Small intestine (tissue), 7 donors: ENCODE measurements at regions not wholly inside any gene's neighbourhood (a gene's known extent, or its start where the extent isn't known, plus 50 kb on each side); places are given as distances from the start of the nearest gene placed in this dataset.

Source experiments
- DNase-seq, 2 donors: peaks; one replicate each; pipeline versions ENCODE4 v3.0.0 to v3.0.0-alpha.2; 2013
- FAIRE-seq: peaks from 2 replicates; lab custom pipeline; 2012; peaks lifted over from hg19 to GRCh38; lab: Jason Lieb, UNC
- H3K27ac ChIP-seq, 3 donors: one replicate each; pipeline ENCODE4 v1.5.1; 2013; ENCODE audit warnings: low read length in 2 of 3, mild to moderate bottlenecking in 2 of 3, control low read depth in 1 of 3, inconsistent platforms in 1 of 3, low read depth in 1 of 3, moderate library complexity in 1 of 3
- H3K27me3 ChIP-seq, 3 donors: one replicate each; pipeline ENCODE4 v1.6.1; 2013; ENCODE audit warnings: low read length in 3 of 3, inconsistent platforms in 1 of 3; ENCODE audit not compliant: control insufficient read depth in 3 of 3, insufficient read depth in 3 of 3
- H3K36me3 ChIP-seq, 3 donors: one replicate each; pipeline ENCODE4 v1.6.1; 2013; ENCODE audit warnings: low read length in 3 of 3, inconsistent platforms in 1 of 3, low read depth in 1 of 3, mild to moderate bottlenecking in 1 of 3, moderate library complexity in 1 of 3; ENCODE audit not compliant: control insufficient read depth in 3 of 3, insufficient read depth in 2 of 3
- H3K4me1 ChIP-seq, 3 donors: one replicate each; pipeline ENCODE4 v1.6.1; 2013; ENCODE audit warnings: low read length in 2 of 3, inconsistent platforms in 1 of 3, low read depth in 1 of 3, mild to moderate bottlenecking in 1 of 3, moderate library complexity in 1 of 3; ENCODE audit not compliant: control insufficient read depth in 3 of 3, insufficient read depth in 2 of 3
- H3K4me3 ChIP-seq, 3 donors: one replicate each; pipeline ENCODE4 v1.5.1; 2013; ENCODE audit warnings: low read length in 3 of 3, control low read depth in 1 of 3, inconsistent platforms in 1 of 3, low read depth in 1 of 3, mild to moderate bottlenecking in 1 of 3, moderate library complexity in 1 of 3
- H3K9me3 ChIP-seq, 2 donors: one replicate each; pipeline ENCODE4 v1.6.1; 2013; ENCODE audit warnings: low read depth in 1 of 2, low read length in 1 of 2; ENCODE audit not compliant: control insufficient read depth in 2 of 2, insufficient read depth in 1 of 2
- WGBS, 3 donors: extraction: QIAGEN DNeasy Blood & Tissue Kit; methylation state at CpG; one replicate each; pipeline ENCODE4 v1.1.7; 2013; 5-methylcytosine and 5-hydroxymethylcytosine counted together
- donor health status: healthy with polysubstance abuse.
- donor health status: control.
- donor health status: control.
- donor health status: Bipolar disorder and iron deficiency.
- donor health status: healthy.

DNA sequence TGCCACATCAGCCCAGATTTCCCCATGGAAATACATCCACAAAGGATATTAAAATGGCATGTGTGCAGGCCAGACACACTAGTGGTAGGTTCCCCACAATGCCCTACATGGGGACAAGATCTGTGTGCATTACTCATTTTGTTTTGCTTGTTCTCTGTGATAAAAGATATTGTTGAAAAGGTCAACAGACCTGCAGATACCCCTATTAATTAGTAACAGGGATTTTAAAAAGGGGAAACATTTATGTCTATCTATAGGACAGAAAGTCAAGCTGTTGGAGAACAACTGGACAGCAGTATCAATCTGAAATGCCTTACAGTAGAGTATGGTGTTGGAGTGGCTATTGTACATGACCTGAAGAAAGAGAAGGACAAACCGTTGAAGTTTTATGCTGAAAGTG, 596.0 kb upstream of the GRM7 start:
- no peaks in the 10 kb centered on the region for H3K27me3 ChIP-seq
- WGBS, 3 donors = 70 to 78% (median 76%) methylated on average over 1 of the region's 1 CpG
- H3K27ac ChIP-seq = no peak overlapping the region
- no peaks in the 10 kb centered on the region for H3K4me1 ChIP-seq
- no peaks in the 10 kb centered on the region for H3K9me3 ChIP-seq
- FAIRE-seq (no peak), DNase-seq (no peak)
- H3K4me3 ChIP-seq = no peak overlapping the region
- H3K36me3 ChIP-seq = no peaks in the 10 kb centered on the region

- 61 to 75% (median 68%) methylated on average over 5 of the region's 5 CpGs for WGBS, 3 donors
- Histone ChIP-seq H3K27me3 (no peaks in the 10 kb centered on the region), H3K4me1 (no peaks in the 10 kb centered on the region), H3K27ac (no peak overlapping the region), H3K36me3 (no peaks in the 10 kb centered on the region), H3K9me3 (no peaks in the 10 kb centered on the region), H3K4me3 (no peak overlapping the region)
- no peak for FAIRE-seq
- DNase-seq = no peak
Observed at GRCh38 chr3:6266135-6266534, 594.8 kb upstream of the GRM7 start.

GRCh38 chr3:6273878-6274277, 587.0 kb upstream of the GRM7 start:
- Histone ChIP-seq H3K4me3 (no peak overlapping the region), H3K36me3 (no peaks in the 10 kb centered on the region), H3K27me3 (no peaks in the 10 kb centered on the region), H3K4me1 (no peaks in the 10 kb centered on the region), H3K27ac (no peak overlapping the region), H3K9me3 (peaks cover 0 to 9% of the 10 kb centered on the region in 2 donors)
- WGBS, 3 donors = 74 to 90% (median 86%) methylated on average over 3 of the region's 3 CpGs
- DNase-seq (no peak), FAIRE-seq (no peak)

DNA sequence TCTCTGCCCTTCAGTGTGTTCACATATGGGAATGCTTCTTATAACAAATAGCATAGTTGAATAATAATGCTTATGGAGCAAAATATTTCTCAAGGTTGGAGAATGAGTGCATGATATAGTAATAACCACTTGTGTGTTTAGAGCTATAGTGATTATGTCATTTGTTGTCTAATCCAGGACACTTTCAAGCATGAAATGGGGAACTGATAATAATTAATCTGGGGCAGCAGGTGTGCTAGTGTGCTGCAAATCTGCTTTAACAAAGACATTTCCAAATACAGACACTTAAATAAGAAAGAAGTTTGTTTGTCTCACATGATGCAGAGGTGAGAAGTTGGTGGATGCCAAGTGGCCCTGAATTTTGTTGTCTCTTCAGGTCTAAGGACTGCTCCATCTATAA, 579.3 kb upstream of the GRM7 start:
- Histone ChIP-seq H3K27me3 (no peaks in the 10 kb centered on the region), H3K4me1 (no peaks in the 10 kb centered on the region), H3K4me3 (no peak overlapping the region), H3K36me3 (no peaks in the 10 kb centered on the region), H3K9me3 (peaks cover 0 to 3% of the 10 kb centered on the region in 2 donors), H3K27ac (no peak overlapping the region)
- no peak for FAIRE-seq
- DNase-seq = no peak

GRCh38 chr3:6282918-6283317, 578.0 kb upstream of the GRM7 start:
- no peaks in the 10 kb centered on the region for H3K4me1 ChIP-seq

DNA sequence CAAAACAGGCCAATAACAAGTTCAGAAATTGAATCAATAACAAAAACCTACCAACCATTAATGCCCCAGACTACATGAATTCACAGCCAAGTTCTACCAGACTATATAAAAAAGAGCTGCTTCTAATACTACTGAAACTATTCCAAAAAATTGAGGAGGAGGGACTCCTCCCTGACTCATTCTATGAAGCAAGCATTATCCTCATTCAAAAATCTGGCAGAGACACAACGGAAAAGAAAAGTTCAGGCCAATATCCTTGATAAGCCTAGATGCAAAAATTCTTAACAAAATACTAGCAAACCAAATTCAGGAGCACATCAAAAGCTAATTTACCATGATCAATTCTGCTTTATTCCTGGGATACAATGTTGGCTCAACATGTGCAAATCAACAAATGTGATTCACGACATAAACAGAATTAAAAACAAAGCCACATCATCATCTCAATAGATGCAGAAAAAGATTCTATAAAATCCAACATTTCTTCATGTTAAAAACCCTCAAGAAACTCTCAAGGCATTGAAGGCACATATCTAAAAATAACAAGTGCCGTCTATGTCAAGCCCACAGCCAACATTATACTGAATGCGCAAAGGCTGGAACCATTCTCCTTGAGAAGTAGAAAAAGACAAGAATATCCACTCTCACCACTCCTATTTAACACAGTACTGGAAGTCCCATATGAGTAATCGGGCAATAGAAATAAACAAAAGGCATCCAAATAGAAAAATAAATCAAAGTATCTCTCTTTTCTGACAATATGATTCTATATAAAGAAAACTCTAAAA, 573.6 kb upstream of the GRM7 start:
- no peak for DNase-seq
- no peaks in the 10 kb centered on the region for H3K36me3 ChIP-seq
- H3K9me3 ChIP-seq = peaks cover 0 to 12% of the 10 kb centered on the region in 2 donors
- WGBS, 3 donors = 71 to 84% (median 78%) methylated on average over 5 of the region's 5 CpGs
- no peak overlapping the region for H3K27ac ChIP-seq
- no peak overlapping the region for H3K4me3 ChIP-seq
- H3K4me1 ChIP-seq = no peaks in the 10 kb centered on the region
- no peak for FAIRE-seq
- H3K27me3 ChIP-seq = no peaks in the 10 kb centered on the region

More at GRCh38 chr3:6282918-6283317, 578.0 kb upstream of the GRM7 start:
- no peak overlapping the region for H3K4me3 ChIP-seq
- peaks cover 0 to 3% of the 10 kb centered on the region in 2 donors for H3K9me3 ChIP-seq
- H3K27me3 ChIP-seq = no peaks in the 10 kb centered on the region
- no peak overlapping the region for H3K27ac ChIP-seq
- WGBS, 3 donors = 46 to 65% (median 50%) methylated on average over 4 of the region's 4 CpGs
- FAIRE-seq (no peak), DNase-seq (no peak)
- no peaks in the 10 kb centered on the region for H3K36me3 ChIP-seq

- H3K36me3 ChIP-seq = no peaks in the 10 kb centered on the region
- WGBS, 3 donors = 73 to 77% (median 75%) methylated on average over 3 of the region's 3 CpGs
- H3K4me1 ChIP-seq = no peaks in the 10 kb centered on the region
- DNase-seq (no peak), FAIRE-seq (no peak)
- H3K27ac ChIP-seq = no peak overlapping the region
- H3K27me3 ChIP-seq = no peaks in the 10 kb centered on the region
- peaks cover 1 to 9% of the 10 kb centered on the region in 2 donors for H3K9me3 ChIP-seq
- no peak overlapping the region for H3K4me3 ChIP-seq
Observed at GRCh38 chr3:6301626-6302025, 559.3 kb upstream of the GRM7 start.

DNA sequence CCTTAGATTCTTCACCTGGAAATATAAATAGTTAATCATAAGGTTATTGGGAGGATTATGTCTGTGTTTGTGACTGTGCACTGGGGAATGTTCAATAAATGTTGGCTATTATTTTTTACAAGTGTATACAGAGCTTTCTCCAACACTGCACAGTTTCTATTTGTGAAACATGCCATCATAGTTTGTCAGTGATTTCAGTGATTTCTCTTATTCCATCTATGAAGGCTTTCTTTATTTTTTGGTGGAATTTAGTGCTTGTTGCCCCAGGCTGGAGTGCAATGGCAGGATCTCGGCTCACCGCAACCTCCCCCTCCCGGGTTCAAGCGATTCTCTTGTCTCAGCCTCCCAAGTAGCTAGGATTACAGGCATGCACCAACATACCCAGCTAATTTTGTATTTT, 545.0 kb upstream of the GRM7 start:
- Histone ChIP-seq H3K9me3 (no peaks in the 10 kb centered on the region), H3K27me3 (no peaks in the 10 kb centered on the region), H3K27ac (no peak overlapping the region), H3K4me3 (no peak overlapping the region), H3K4me1 (no peaks in the 10 kb centered on the region), H3K36me3 (no peaks in the 10 kb centered on the region)
- WGBS, 3 donors = 88 to 97% (median 93%) methylated on average over 4 of the region's 4 CpGs
- FAIRE-seq (no peak), DNase-seq (no peak)

DNA sequence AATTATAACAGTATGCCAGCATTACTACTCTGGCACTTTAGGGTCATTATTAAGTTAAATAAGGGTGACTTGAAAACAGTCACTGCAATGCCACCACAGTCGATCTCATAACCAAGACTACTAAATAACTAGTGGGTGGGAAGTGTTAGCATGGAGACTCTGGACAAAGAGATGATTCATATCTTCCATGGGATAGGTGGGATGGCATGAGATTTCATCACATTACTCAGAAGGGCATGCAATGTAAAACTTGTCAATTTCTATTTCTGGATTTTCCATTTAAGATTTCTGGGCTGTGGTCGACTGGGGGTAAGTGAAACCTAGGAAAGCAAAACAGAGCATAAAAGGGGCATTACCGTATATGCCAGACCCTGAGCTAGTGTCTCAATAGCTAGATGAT, 538.9 kb upstream of the GRM7 start:
- Histone ChIP-seq H3K27ac (no peak overlapping the region), H3K36me3 (no peaks in the 10 kb centered on the region), H3K4me1 (no peaks in the 10 kb centered on the region), H3K9me3 (no peaks in the 10 kb centered on the region), H3K27me3 (peaks cover 0 to 3% (median 0%) of the 10 kb centered on the region in 3 donors), H3K4me3 (no peak overlapping the region)
- no peak for FAIRE-seq
- WGBS, 3 donors = 82 to 88% (median 84%) methylated on average over 3 of the region's 3 CpGs
- no peak for DNase-seq
